ENCODE measurements at regions not wholly inside any gene's neighbourhood (a gene's known extent, or its start where the extent isn't known, plus 50 kb on each side); places are given as distances from the start of the nearest gene placed in this dataset.

- TF ChIP-seq CTCF (IDR thresholded peaks at IDR 0.05): no peak
Observed at GRCh38 chr1:98112626-98113025, 191.8 kb upstream of the DPYD start.

- TF ChIP-seq CTCF (IDR thresholded peaks at IDR 0.05): no peak
Observed at GRCh38 chr1:98110674-98111073, 189.8 kb upstream of the DPYD start.

GRCh38 chr1:98107256-98107655, 186.4 kb upstream of the DPYD start:
- TF ChIP-seq CTCF (IDR thresholded peaks at IDR 0.05): no peak

- no peak for TF ChIP-seq CTCF (IDR thresholded peaks at IDR 0.05)
Observed at GRCh38 chr1:98104289-98104688, 183.5 kb upstream of the DPYD start.

- TF ChIP-seq CTCF (IDR thresholded peaks at IDR 0.05): no peak
Observed at GRCh38 chr1:98103617-98104285, 182.9 kb upstream of the DPYD start.

GRCh38 chr1:98102345-98103030, 181.7 kb upstream of the DPYD start:
- TF ChIP-seq CTCF (IDR thresholded peaks at IDR 0.05): no peak

GRCh38 chr1:98101364-98101763, 180.5 kb upstream of the DPYD start:
- no peak for TF ChIP-seq CTCF (IDR thresholded peaks at IDR 0.05)
